ENCODE measurements at regions not wholly inside any gene's neighbourhood (a gene's known extent, or its start where the extent isn't known, plus 50 kb on each side); places are given as distances from the start of the nearest gene placed in this dataset.

GRCh38 chr17:13939222-13939621, 130.1 kb upstream of the COX10 start:
- Histone ChIP-seq H2BK15ac (ENCODE audit: low read length) (no peak overlapping the region), H3K14ac (ENCODE audit: insufficient read length) (no peak overlapping the region), H3K4me2 (ENCODE audit: insufficient read depth in 1 of 2, low read depth in 2 of 2, low read length in 2 of 2) (no peak overlapping the region), H4K91ac (replicated peaks; ENCODE audit: insufficient read length, low read length) (no peak overlapping the region), H3K23me2 (ENCODE audit: low read depth, low read length) (no peaks in the 10 kb centered on the region), H3K27ac (ENCODE audit: low read depth, low read length) (no peak overlapping the region), H2BK5ac (ENCODE audit: low read depth, low read length) (no peak overlapping the region), H2BK12ac (ENCODE audit: low read depth, low read length) (no peak overlapping the region), H2BK120ac (replicated peaks; ENCODE audit: low read depth, low read length) (no peak overlapping the region), H3K79me2 (ENCODE audit: control insufficient read depth in 1 of 2, insufficient read depth in 2 of 2, low read length in 2 of 2) (no peaks in the 10 kb centered on the region), H3K4me1 (replicated peaks in 1 of 4; ENCODE audit: control insufficient read depth in 3 of 4, insufficient read depth in 4 of 4, low read length in 3 of 4) (no peaks in the 10 kb centered on the region), H4K5ac (ENCODE audit: insufficient read length, low read depth, low read length) (no peak overlapping the region), H2AFZ (ENCODE audit: low read length) (0 out of 2 replicates have a peak overlapping the region, but pooled peaks have one; percentile 10), H4K20me1 (replicated peaks in 1 of 2; ENCODE audit: control insufficient read depth in 1 of 2, insufficient read depth in 2 of 2, low read length in 2 of 2) (no peaks in the 10 kb centered on the region), H2AK5ac (ENCODE audit: low read depth, low read length) (no peak overlapping the region), H3K23ac (ENCODE audit: insufficient read length) (no peak overlapping the region), H3K9ac (replicated peaks in 1 of 4; ENCODE audit: extremely low read depth in 1 of 4, low read depth in 3 of 4, low read length in 3 of 4) (no peak overlapping the region), H3K36me3 (ENCODE audit: control insufficient read depth in 2 of 4, insufficient read depth in 4 of 4, low read length in 3 of 4) (no peaks in the 10 kb centered on the region), H3K18ac (ENCODE audit: extremely low read depth, low read length) (no peak overlapping the region), H3K4ac (replicated peaks; ENCODE audit: insufficient read length, low read depth, low read length) (no peak overlapping the region), H3K79me1 (ENCODE audit: low read depth, low read length) (no peaks in the 10 kb centered on the region), H3K4me3 (ENCODE audit: extremely low read depth in 1 of 4, insufficient read depth in 2 of 4, low read depth in 3 of 4, low read length in 4 of 4) (no peak overlapping the region), H2BK20ac (ENCODE audit: low read length) (no peak overlapping the region), H3K27me3 (replicated peaks in 1 of 4; ENCODE audit: control insufficient read depth in 3 of 4, extremely low read depth in 1 of 4, insufficient read depth in 3 of 4, low read length in 3 of 4) (no peaks in the 10 kb centered on the region), H3K56ac (replicated peaks; ENCODE audit: insufficient read length, low read depth, low read length) (no peak overlapping the region), H4K8ac (ENCODE audit: extremely low read depth, insufficient read depth, low read length) (no peak overlapping the region), H3K9me3 (ENCODE audit: insufficient read depth in 2 of 2, low read depth in 1 of 2, low read length in 1 of 2) (no peaks in the 10 kb centered on the region)
- no peak for FAIRE-seq
- POLR2A ChIA-PET (ENCODE audit: partially characterized antibody) = no interaction called here
- CTCF ChIA-PET (ENCODE audit: partially characterized antibody) = interaction anchor here (0.8 to 2.7 kb wide), 5 partner anchors 9 to 291 kb away, joined by 3 to 12 read pairs (median 3); no protein-coding TSS in a partner anchor
- WGBS, 2 experiments (ENCODE audit: extremely low coverage in 1 of 2, insufficient coverage in 1 of 2, insufficient read length in 1 of 2, insufficient replicate concordance in 2 of 2, low coverage in 1 of 2, low lambda C conversion rate in 2 of 2, missing lambda C conversion rate in 1 of 2) = 18% methylated on average over 1 of the region's 1 CpG; no CpG with 5 or more reads in 1 of the 2 experiments
- no peak for DNase-seq (ENCODE audit: low read depth in 1 of 2, low spot score in 2 of 2)
- no peak for TF ChIP-seq RNF2 (IDR thresholded peaks at IDR 0.05; ENCODE audit: borderline replicate concordance, low read depth, low read length, missing control alignments, poor library complexity, severe bottlenecking)
- no peak for TF ChIP-seq ATF2 (IDR thresholded peaks at IDR 0.05; ENCODE audit: low read length)

Measured in H1 (cell line).